WTC11 (cell line): ENCODE measurements at regions not wholly inside any gene's neighbourhood (a gene's known extent, or its start where the extent isn't known, plus 50 kb on each side); places are given as distances from the start of the nearest gene placed in this dataset.

Source experiments
- CTCF ChIP-seq: fragments of 200-600 bp; IDR thresholded peaks from 2 replicates; pipeline ENCODE4 v1.8.0; 2022; ENCODE audit warnings: antibody characterized with exemption
- ELF4 ChIP-seq: sonication (generic); formaldehyde crosslinking; IDR thresholded peaks from 2 replicates; pipeline ENCODE4 v1.8.1; 2022; ENCODE audit warnings: low read depth, mild to moderate bottlenecking, moderate library complexity, missing genetic modification reagents
- ESRRA ChIP-seq: sonication (generic); formaldehyde crosslinking; IDR thresholded peaks from 2 replicates; pipeline ENCODE4 v1.8.1; 2022; ENCODE audit warnings: mild to moderate bottlenecking, missing genetic modification reagents, borderline replicate concordance
- FOXJ3 ChIP-seq: sonication (generic); formaldehyde crosslinking; IDR thresholded peaks from 2 replicates; pipeline ENCODE4 v1.9.0; 2021; ENCODE audit warnings: missing genetic modification reagents, mild to moderate bottlenecking, borderline replicate concordance
- NFYB ChIP-seq: sonication (generic); formaldehyde crosslinking; conservative IDR thresholded peaks from 2 replicates; pipeline ENCODE4 v1.8.0; 2022; ENCODE audit warnings: low read depth, missing genetic modification reagents
- NR2C2 ChIP-seq: sonication (generic); formaldehyde crosslinking; IDR thresholded peaks from 2 replicates; pipeline ENCODE4 v1.8.0; 2022; ENCODE audit warnings: mild to moderate bottlenecking, missing genetic modification reagents
- PREB ChIP-seq: sonication (generic); formaldehyde crosslinking; IDR thresholded peaks from 2 replicates; pipeline ENCODE4 v1.8.1; 2022; ENCODE audit warnings: mild to moderate bottlenecking, missing genetic modification reagents, moderate library complexity, borderline replicate concordance
- TCF7 ChIP-seq: sonication (generic); formaldehyde crosslinking; IDR thresholded peaks from 2 replicates; pipeline ENCODE4 v1.8.0; 2022; ENCODE audit warnings: mild to moderate bottlenecking, low read depth, missing genetic modification reagents, moderate library complexity
- USF2 ChIP-seq: sonication (generic); formaldehyde crosslinking; IDR thresholded peaks from 2 replicates; pipeline ENCODE4 v1.8.1; 2023; ENCODE audit warnings: mild to moderate bottlenecking, missing genetic modification reagents, moderate library complexity

GRCh38 chr4:124807421-124807820, 94.9 kb upstream of the ANKRD50 start:
- no peak for TF ChIP-seq USF2 (CRISPR knock-in tag)
- TF ChIP-seq CTCF, result no peak
- TF ChIP-seq ELF4, result no peak
- TF ChIP-seq FOXJ3 (CRISPR knock-in tag), result no peak
- no peak for TF ChIP-seq TCF7
- TF ChIP-seq NFYB (CRISPR knock-in tag), result no peak
- TF ChIP-seq PREB (CRISPR knock-in tag), result no peak
- TF ChIP-seq NR2C2 (CRISPR knock-in tag), result no peak
- TF ChIP-seq ESRRA (CRISPR knock-in tag), result no peak
